B cell (primary cell): ENCODE measurements at regions not wholly inside any gene's neighbourhood (a gene's known extent, or its start where the extent isn't known, plus 50 kb on each side); places are given as distances from the start of the nearest gene placed in this dataset.

ENCODE experiments used
- ATAC-seq: fragments of 200-7000 bp; cut with Tn5 transposase; one replicate; pipeline ENCODE4 v1.10.0; 2021; ENCODE audit warnings: low read depth, mild to moderate bottlenecking, moderate number of reproducible peaks, moderate library complexity
- CTCF ChIA-PET: fragments of 350-600 bp; sonication (Branson Sonifier 250); formaldehyde crosslinking; loops from one replicate; lab custom pipeline; 2021; ENCODE audit warnings: antibody characterized with exemption, inconsistent platforms; lab: Charles Lee
- POLR2A ChIA-PET: fragments of 350-600 bp; sonication (Branson Sonifier 250); formaldehyde crosslinking; loops from one replicate; lab custom pipeline; 2021; ENCODE audit warnings: antibody characterized with exemption; lab: Charles Lee
- DNase-seq: peaks from one replicate; pipeline ENCODE4 v3.0.0; 2013
- H2AFZ ChIP-seq: 2 replicates; pipeline ENCODE4 v1.6.1; 2012; ENCODE audit warnings: mild to moderate bottlenecking, low read depth, low read length; ENCODE audit not compliant: insufficient read depth, poor library complexity, severe bottlenecking
- H3K27ac ChIP-seq, 2 donors: 1 replicate in 1 of 2; 2 replicates in 1 of 2; pipeline ENCODE4 v1.5.1; 2012 to 2013; ENCODE audit warnings: low read length in 2 of 2, mild to moderate bottlenecking in 2 of 2, moderate library complexity in 1 of 2
- H3K27me3 ChIP-seq, 4 experiments: fragments of 200-600 bp in 1 of 4; sonication (generic) in 1 of 4; replicated peaks in 1 of 4; 1 replicate in 2 of 4; 2 replicates in 2 of 4; pipeline versions ENCODE4 v1.6.1 to v1.7.0; 2013 to 2016; ENCODE audit warnings: low read length in 3 of 4, mild to moderate bottlenecking in 2 of 4, mixed read lengths in 1 of 4, moderate library complexity in 1 of 4; ENCODE audit not compliant: insufficient read depth in 4 of 4, control insufficient read depth in 3 of 4; ENCODE audit errors: control extremely low read depth in 1 of 4
- H3K36me3 ChIP-seq, 2 experiments: replicated peaks in 1 of 2; 1 replicate in 1 of 2; 2 replicates in 1 of 2; pipeline versions ENCODE4 v1.6.1 to v1.7.1; 2013; ENCODE audit warnings: low read length in 1 of 2; ENCODE audit not compliant: insufficient read depth in 2 of 2, control insufficient read depth in 1 of 2; ENCODE audit errors: control extremely low read depth in 1 of 2, extremely low read depth in 1 of 2
- H3K4me1 ChIP-seq, 2 donors: fragments of 200-600 bp in 1 of 2; sonication (generic) in 1 of 2; 1 replicate in 1 of 2; 2 replicates in 1 of 2; pipeline versions ENCODE4 v1.5.1 to v1.6.1; 2013 to 2017; ENCODE audit warnings: low read length in 2 of 2; ENCODE audit not compliant: control insufficient read depth in 2 of 2, insufficient read depth in 2 of 2
- H3K4me2 ChIP-seq: replicated peaks from 2 replicates; pipeline ENCODE3; 2012; ENCODE audit warnings: mild to moderate bottlenecking, low read depth, low read length; ENCODE audit not compliant: poor library complexity, severe bottlenecking
- H3K4me3 ChIP-seq, 5 experiments: fragments of 200-600 bp in 1 of 5; sonication (generic) in 1 of 5; 1 replicate in 3 of 5; 2 replicates in 2 of 5; pipeline versions ENCODE4 v1.5.1 to v1.7.0; 2011 to 2016; ENCODE audit warnings: low read length in 4 of 5, mild to moderate bottlenecking in 4 of 5, low read depth in 2 of 5, control low read depth in 1 of 5, moderate library complexity in 1 of 5; ENCODE audit not compliant: insufficient read depth in 1 of 5; ENCODE audit errors: control extremely low read depth in 1 of 5, extremely low read depth in 1 of 5
- H3K79me2 ChIP-seq: fragments of 200-600 bp; sonication (generic); one replicate; pipeline ENCODE4 v1.6.0; 2016; ENCODE audit warnings: low read length; ENCODE audit not compliant: control insufficient read depth, insufficient read depth
- H3K9ac ChIP-seq: fragments of 200-600 bp; sonication (generic); 2 replicates; pipeline ENCODE4 v1.6.1; 2017; ENCODE audit warnings: mild to moderate bottlenecking, low read length, moderate library complexity
- H3K9me3 ChIP-seq, 3 donors: one replicate each; pipeline versions ENCODE4 v1.6.1 to v1.7.1; 2013; ENCODE audit warnings: low read length in 2 of 3; ENCODE audit not compliant: control insufficient read depth in 2 of 3, insufficient read depth in 1 of 3; ENCODE audit errors: control extremely low read depth in 1 of 3
- H4K20me1 ChIP-seq: 2 replicates; pipeline ENCODE4 v1.6.0; 2012; ENCODE audit warnings: mild to moderate bottlenecking, low read length; ENCODE audit not compliant: insufficient read depth, control insufficient read depth, poor library complexity, severe bottlenecking
- H3K27ac Mint-ChIP-seq: one replicate; pipeline ENCODE4 v1.8.0; 2021; ENCODE audit warnings: mixed read lengths
- H3K27me3 Mint-ChIP-seq: one replicate; pipeline ENCODE4 v1.8.0; 2021; ENCODE audit warnings: mixed read lengths
- H3K4me1 Mint-ChIP-seq: one replicate; pipeline ENCODE4 v1.8.0; 2021; ENCODE audit warnings: mixed read lengths
- H3K4me3 Mint-ChIP-seq: one replicate; pipeline ENCODE4 v1.8.0; 2021; ENCODE audit warnings: mixed read lengths
- H3K9me3 Mint-ChIP-seq: one replicate; pipeline ENCODE4 v1.8.0; 2022; ENCODE audit warnings: mixed read lengths; ENCODE audit not compliant: insufficient read depth
- CTCF ChIP-seq: fragments of 200-600 bp; IDR thresholded peaks from one replicate; pipeline ENCODE4 v1.8.0; 2022; ENCODE audit warnings: antibody characterized with exemption, mild to moderate bottlenecking
- EZH2 ChIP-seq: IDR thresholded peaks from 2 replicates; pipeline ENCODE4 v1.6.1; 2012; ENCODE audit warnings: borderline replicate concordance, low read depth, mild to moderate bottlenecking, moderate library complexity, low read length; ENCODE audit not compliant: insufficient read depth, poor library complexity, severe bottlenecking
- WGBS: methylation state at CpG from one replicate; pipeline ENCODE4 v1.1.5; 2013; ENCODE audit warnings: missing lambda C conversion rate; ENCODE audit not compliant: insufficient coverage; 5-methylcytosine and 5-hydroxymethylcytosine counted together
- intact Hi-C: fragments of 100-400 bp; cut with micrococcal nuclease; formaldehyde crosslinking; loops from one replicate; pipeline ENCODE4 v1.10.0; 2022

- Histone ChIP-seq H3K4me2 (no peak overlapping the region), H3K79me2 (no peaks in the 10 kb centered on the region), H3K4me3 (no peak overlapping the region), H3K9ac (no peak overlapping the region), H3K27ac (no peak overlapping the region), H3K36me3 (no peaks in the 10 kb centered on the region), H4K20me1 (no peaks in the 10 kb centered on the region), H2AFZ (no peak overlapping the region), H3K9me3 (peaks cover 0 to 20% (median 0%) of the 10 kb centered on the region in 3 donors), H3K27me3 (no peaks in the 10 kb centered on the region), H3K4me1 (no peaks in the 10 kb centered on the region)
- Mint-ChIP-seq H3K4me1 (no peaks in the 10 kb centered on the region), H3K4me3 (no peak overlapping the region), H3K27me3 (no peaks in the 10 kb centered on the region), H3K9me3 (no peaks in the 10 kb centered on the region), H3K27ac (no peak overlapping the region)
- intact Hi-C loops: no loop called here
- TF ChIP-seq EZH2 (no peak), CTCF (no peak)
- DNase-seq (no peak), ATAC-seq (no peak)
- ChIA-PET CTCF (no interaction called here), POLR2A (no interaction called here)
- WGBS: 71% methylated on average over 10 of the region's 10 CpGs
Measured at GRCh38 chr10:131033166-131034085, 278.1 kb downstream of the TCERG1L start.

DNA sequence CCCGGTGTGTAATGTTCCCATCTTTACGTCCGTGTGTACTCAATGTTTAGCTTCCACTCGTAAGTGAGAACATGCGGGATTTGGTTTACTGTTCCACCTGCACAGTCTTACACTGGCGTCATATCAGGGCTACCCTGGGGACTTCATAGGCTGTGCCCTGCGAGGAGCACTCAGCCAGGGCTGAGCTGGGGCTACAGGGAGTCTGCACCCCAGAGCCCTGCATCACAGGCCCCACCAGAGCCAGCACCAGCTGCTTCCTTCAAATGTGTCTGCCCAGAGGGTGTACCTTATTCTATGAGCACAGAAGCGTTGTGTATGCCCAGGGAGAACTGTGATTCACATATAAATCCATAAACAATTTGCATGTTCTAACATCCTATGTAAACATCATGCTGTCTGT is 277.1 kb downstream of the TCERG1L start:
- Histone ChIP-seq H3K27ac (no peak overlapping the region), H2AFZ (no peak overlapping the region), H3K4me3 (no peak overlapping the region), H3K79me2 (no peaks in the 10 kb centered on the region), H3K36me3 (no peaks in the 10 kb centered on the region), H3K9me3 (peaks cover 0 to 20% (median 0%) of the 10 kb centered on the region in 3 donors), H4K20me1 (no peaks in the 10 kb centered on the region), H3K27me3 (no peaks in the 10 kb centered on the region), H3K4me2 (no peak overlapping the region), H3K9ac (no peak overlapping the region), H3K4me1 (no peaks in the 10 kb centered on the region)
- Mint-ChIP-seq H3K27me3 (no peaks in the 10 kb centered on the region), H3K4me3 (no peak overlapping the region), H3K4me1 (no peaks in the 10 kb centered on the region), H3K27ac (no peak overlapping the region), H3K9me3 (no peaks in the 10 kb centered on the region)
- ChIA-PET POLR2A (no interaction called here), CTCF (no interaction called here)
- no peak for TF ChIP-seq CTCF
- no peak for TF ChIP-seq EZH2
- intact Hi-C loops: no loop called here
- no peak for ATAC-seq
- WGBS: 90% methylated on average over 8 of the region's 8 CpGs
- DNase-seq: no peak
